NOMO-1 (cell line): ENCODE measurements at regions not wholly inside any gene's neighbourhood (a gene's known extent, or its start where the extent isn't known, plus 50 kb on each side); places are given as distances from the start of the nearest gene placed in this dataset.

Experiments used
- DNase-seq, 2 experiments: peaks; one replicate each; lab custom pipeline; 2025; ENCODE audit not compliant: unreplicated experiment in 2 of 2; lab: John Stamatoyannopoulos, UW

DNA sequence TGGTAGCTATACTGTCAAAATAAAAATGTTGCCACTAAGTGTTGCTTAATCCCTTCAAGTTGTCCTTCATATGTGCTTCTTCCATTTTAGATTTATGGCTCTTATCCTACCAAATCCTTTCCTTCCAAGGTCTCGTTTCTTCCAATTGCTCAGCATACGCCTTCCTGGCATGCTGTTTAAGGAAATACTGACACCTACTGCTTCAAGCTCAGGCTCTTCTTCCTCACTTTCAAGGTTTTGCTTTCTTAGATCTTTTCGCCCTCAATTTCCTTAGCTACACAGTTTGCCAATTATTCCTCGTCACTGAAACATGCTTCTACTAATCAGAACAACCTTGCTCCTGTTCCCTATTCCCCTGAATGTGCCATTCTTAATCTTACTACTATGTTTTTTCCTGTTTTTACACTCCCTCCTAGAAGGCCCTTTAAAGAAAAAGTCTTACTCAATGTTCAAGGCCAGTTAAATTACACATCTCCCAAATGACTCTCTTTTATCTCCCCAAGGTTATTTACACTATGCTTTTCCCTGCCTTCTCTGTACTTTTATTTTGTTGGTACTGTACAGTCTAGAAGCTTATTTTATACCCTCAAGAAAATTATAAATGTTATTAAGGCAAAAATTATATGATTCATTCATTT is 343.1 kb downstream of the MZT1 start:
- DNase-seq, result peak; percentile 14 to 56

DNA sequence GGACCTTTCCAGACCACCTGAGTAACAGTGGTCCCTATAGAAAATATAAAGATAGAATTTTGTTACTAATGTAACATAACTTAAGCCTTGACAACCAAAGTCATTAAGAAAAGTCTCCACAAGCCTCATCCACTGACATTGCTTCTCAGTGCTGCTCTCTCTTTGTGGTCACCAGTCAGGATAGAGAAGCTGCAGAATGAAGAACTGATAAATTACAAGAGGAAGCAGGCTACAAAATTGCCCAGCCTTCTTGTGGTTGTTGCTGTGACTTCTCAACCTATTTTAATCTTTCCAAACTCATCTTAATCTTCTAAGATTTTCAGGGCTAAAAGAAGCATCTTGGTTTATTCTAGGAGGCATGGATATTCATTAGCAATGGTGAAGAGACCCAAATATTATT is 343.8 kb downstream of the MZT1 start:
- peak; percentile 61 to 93 for DNase-seq

DNA sequence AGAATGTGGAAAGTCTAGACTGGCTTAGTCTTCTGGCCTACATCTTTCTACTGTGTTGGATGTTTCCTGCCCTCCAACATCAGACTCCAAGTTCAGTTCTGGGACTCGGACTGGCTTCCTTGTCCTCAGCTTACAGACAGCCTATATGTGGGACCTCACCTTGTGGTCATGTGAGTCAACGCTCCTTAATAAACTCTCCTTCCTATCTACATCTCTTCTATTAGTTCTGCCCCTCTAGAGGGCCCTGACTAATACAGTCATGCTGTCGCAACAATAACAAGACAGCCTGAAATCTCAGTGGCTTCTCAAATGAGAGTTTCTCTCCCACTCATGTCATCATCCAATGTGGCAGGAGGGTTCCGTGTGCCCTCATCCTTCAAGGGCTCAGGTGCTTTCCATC is 347.8 kb downstream of the MZT1 start:
- DNase-seq, result no peak

DNA sequence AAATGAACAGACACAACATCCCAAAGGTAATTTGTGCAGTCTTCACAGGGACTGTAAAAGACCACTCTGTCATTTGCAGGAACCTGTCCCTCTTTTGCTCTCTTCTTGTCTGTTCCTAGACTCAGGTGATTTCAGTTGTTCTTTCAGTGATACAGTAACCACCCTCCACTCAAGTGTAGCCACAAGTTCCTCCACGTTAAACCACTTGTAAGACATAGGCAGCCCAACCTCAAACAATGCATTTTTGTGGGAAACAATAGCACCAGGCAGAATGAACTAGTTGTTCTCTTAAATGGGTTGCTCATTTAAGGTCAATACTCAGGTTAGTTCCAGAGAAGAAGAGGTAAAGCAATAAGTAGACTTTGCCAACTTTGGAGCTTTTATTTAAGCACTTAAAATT is 359.4 kb downstream of the MZT1 start:
- DNase-seq, result peak in 1 of 2 experiments; percentile 4

DNA sequence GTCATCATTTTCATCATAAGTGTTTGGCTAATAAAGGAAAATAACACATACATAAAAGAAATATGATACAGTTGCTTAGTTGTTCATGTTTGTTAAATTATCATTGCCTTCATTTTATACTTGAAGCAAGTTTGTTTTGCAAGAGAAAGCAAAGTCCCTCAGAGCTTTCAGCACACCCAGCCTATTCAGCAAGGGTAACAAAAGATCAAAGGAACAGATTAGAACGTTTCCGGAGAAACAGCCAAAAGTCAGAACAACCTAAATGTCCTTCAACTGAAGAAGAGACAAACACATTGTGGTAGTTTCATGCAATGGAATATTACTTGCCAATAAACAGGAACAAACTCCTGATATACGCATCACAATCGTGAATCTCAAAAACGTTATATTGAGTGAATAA is 380.7 kb downstream of the MZT1 start:
- DNase-seq, result no peak

DNA sequence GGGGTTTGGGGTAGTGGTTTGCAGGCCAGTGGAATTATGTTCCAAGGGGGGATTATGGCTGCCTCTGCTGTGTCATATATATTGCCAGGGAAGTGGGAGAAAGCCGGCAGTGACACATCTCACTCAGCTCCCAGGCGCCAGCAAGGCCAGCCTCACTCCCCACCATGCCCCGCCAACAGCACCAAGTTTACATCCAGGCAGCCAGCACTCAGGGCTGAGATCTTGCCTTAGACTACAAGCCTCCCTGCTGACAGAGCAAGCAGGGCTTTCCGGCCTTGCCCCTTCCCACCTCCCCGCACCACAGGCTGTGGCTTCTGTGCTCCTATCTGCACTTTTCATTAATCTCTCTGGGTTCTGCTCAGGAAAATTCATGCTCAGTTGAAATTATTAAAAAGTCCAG is 385.1 kb downstream of the MZT1 start:
- no peak for DNase-seq

DNA sequence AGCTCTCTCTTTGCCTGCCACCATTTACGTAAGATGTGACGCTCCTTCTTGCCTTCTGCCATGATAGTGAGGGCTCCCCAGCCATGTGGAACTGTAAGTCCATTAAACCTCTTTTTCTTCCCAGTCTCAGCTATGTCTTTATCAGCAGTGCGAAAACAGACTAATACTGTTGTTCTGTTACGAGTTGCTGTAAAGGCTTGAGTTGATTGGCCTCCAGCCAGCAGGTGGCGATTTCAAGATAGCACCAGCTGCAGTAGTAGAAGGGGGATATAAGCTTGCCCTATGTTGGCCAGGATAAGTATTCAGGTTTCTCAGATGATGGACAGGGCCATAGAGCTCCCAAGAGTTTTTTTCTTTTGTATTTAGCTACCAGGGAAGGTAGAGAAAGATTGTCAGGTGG is 385.5 kb downstream of the MZT1 start:
- no peak for DNase-seq

DNA sequence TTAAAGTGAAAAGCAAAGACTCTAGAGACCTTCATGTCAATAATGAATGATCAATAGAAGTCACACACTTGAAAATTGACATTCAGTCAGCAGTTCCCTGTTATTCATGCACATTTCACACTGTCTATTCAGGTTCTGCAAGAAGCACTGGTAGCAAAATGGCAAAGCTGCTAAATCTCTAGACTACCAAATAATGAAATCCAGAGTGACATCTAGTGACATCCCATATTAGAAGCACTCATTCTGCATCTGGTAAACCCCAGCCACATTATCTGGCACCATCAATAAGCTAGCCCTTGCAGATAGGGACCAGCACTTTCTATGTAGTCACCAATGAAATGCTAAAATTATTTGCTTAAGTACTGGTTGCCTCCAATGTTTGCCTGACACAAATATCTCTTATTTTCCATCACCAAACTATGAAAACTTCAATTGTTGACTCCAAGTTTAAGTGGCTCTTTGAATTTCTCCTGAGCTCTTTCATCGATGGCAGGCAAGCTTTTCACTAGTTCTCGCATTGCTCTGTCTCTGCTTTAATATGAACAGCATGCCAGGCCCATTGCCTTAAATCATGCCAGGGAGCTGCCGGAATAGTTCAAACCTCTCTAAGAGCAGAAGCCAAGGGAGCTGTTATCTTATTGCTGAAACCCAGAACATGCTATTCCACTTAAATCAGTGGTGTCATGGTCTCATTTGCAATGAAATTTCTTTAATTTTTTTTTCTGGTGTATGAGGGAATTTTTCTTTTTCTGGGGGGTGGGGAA is 409.9 kb downstream of the MZT1 start:
- DNase-seq, result no peak

DNA sequence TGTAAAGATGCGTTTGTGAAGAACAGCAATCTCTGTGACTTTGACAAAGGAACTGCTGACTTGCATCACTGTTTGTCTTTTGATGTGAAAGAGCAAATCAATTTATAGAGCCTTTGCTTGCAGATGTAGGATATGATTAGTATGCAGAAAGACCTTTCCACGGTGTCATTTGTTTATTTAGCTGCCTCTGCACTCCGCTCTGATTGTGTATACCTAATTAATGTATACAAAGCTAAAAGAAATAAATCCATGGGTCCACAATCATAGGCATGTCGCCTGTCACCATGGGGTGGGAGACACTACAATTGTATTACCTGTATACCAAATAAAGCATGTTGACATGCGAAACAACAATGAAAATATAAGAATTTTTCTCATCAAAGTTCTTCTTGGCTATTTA is 410.7 kb downstream of the MZT1 start:
- DNase-seq, result no peak

DNA sequence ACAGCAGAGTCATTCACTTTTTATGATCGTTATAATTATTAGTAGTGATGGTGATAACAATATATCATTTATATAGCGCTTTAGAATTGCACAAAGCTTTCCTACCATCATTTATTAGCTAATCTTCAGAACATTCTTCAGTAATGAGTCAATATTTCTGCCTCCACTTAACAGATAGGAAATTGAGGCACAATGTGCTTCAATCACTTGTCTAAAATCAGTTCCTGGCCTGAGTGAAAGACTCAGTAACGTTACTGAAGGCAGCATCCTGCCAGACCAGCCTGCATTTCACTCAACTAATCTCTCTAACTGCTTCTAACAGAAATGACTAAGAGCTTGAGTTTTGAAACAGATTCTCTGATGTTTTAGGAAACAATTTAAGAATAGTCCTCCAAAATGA is 412.1 kb downstream of the MZT1 start:
- DNase-seq, result no peak

DNA sequence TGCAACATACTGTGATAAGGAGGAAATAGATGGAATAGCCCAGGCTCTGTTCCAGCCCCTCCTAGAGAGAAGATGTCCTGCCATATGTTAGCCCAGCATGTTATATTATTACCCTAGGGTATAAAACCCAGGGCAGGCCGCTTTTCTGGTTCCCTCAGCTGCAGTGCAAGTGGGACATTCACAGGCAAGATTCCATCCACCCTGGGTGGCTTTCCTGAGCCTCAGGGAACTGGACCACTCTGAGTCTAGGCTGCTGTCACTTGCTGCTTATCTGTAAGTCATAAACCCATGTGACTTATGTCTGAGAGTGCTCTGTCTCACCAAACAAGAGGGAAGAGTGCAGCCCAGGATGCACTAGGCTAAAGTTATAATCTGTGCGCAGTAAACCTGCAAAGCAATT is 413.2 kb downstream of the MZT1 start:
- DNase-seq, result no peak

DNA sequence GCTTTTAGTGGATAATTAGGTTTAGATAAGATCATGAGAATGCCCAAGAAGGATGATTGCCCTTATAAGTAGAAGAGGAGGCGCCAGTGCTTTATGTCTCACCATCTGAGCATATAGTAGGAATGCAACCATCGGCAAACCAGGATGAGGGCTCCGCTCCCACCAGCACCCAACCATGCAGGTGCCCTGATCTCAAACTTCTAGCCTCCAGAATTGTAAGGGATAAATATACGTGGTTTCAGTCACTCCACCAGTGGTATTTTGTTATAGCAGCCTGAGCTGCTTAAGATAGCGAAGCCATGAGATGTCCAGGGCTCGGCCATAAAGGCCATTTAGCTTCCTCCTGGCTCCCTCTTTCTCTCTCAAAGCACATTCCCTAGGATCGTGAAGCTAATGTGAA is 413.9 kb downstream of the MZT1 start:
- no peak for DNase-seq

DNA sequence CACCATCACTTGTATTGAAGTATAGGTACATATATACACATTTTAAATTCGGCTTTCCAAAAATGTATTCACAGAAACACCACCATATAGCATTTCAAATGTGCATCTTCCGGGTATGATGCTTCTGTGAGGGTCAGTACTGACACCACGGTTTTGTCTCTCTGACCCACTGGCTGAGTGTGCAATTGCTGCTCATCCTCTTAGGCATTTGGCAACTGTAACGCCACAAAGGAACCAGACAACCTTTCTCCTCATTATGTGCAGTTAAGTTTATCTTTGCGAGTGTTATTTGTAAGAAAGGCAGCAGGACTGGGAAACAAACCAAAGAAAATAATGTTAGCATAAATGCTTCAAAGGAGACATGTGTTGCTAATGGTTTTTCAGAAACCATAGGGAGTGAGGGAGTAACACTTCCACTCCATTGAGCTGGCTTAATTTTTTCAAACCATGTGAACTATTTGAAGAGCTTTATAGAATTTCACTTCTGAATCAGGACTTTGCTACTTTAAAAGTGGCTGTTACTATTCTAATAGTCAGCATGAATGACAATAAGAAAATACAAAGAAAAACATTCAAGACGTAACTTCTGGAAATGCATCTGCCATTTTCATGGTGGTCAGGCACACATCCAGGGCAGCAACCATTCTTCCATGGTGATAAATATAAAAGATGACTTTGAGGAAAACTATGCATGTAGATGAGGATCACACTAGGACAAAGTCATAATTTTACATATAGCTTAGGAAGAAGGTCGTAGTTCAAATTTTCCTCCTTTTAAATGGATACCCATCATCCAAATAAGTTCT is 423.3 kb downstream of the MZT1 start:
- DNase-seq, result no peak

DNA sequence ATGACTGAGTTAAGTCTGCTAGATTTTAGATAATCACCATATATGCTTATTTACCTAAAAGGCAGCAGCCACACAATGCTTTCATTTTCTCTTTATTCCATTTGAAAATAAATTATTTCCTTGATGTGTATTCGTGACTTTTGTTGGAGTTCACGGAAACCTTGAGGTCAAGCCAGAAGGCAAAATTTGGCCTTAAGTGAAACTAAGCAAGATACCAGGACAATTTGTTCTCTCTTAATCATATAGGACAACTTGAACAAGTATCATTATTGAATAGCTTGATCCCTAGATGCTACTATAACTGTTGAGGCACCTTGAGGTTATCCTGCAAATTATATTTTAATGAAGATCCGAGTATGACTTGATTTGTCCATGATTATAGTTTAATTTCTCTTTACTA is 429.2 kb upstream of the DACH1 start:
- DNase-seq, result no peak

DNA sequence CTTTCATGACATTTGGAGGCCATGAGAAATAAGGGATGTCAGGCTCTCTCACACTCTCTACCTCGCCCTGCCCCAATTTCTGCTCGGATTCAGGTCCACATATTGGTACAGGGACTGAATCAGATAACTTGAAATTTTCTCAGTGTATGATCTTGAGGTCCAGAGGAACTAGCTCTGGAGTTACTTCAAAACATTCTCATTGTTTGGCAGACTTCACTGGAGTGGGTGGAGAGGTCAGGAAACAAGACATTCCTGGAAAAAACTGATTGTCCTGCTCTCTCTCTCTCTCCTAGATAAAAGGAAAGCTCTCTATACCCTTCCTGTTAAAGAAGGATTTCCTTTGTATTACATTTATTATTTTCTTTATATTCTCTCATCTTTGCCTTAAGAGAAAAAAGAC is 428.1 kb upstream of the DACH1 start:
- DNase-seq, result no peak

DNA sequence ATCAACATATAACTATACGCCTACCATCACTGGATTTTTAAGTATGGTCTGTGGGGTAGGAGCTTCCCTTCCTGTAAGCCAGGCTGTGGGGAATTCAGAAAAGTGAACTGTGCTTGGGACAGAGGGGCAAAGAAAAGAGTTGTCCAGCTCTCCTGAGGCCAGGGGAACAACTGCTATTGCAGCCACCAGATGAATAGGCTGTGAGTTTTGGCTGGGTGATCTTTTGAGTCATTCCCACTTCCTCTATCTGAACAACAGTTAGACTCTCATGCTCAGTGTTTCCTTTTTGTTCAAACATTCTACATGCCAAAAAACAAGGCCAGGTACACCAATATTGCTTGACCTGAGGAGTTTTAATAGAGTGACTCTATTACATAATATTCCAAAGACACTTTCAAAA is 426.2 kb upstream of the DACH1 start:
- DNase-seq, result no peak

DNA sequence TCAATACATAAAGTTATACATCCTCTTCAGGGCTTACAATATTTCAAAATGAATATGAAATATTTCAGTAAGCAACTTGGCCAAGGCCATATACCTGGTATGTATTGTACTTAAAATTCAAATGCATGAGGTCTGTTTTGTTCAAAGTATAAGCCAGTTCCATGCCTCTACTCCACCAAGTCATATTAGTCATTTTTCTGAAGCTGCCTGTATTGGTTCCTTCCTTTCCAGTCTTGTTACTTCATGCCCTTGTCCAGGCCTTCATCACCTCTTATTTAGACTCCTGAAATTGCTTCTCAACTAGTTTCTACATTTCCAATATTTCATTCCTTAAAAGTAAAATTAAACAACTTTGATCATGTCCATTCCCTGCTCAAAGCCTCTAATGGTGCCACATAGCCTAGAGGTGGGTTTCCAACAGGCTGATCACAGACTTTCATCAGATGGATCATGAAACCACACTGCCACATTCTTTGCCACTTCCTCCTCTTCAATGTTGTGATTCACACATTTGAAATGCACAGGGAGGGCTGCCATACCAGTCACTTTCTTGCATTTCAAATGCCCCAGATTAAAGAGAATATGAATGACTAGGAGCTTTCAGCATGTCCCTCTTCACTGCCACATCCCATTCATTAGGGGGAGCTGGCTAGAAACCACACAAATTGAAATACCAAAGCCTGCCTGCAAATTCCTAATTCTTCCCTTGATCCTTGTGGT is 424.1 kb upstream of the DACH1 start:
- peak in 1 of 2 experiments; percentile 3 for DNase-seq

DNA sequence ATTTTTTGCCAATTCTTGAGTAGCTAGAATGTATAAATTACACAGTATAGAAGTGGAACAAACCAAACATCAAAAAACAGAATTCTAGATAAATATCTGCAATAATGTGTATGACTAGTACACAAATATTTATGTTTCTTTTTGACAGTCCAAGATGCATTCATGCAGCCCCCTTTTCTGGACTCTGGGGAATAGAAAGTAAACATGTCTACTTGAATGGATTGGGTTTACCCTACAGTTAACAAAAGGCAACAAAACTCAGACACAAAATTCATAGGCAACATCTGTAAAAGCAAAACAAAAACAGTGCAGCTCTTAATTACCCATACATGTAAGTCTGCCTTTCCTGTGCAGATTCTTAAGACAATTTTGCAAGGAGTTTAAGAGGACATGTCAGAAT is 419.4 kb upstream of the DACH1 start:
- DNase-seq, result no peak

DNA sequence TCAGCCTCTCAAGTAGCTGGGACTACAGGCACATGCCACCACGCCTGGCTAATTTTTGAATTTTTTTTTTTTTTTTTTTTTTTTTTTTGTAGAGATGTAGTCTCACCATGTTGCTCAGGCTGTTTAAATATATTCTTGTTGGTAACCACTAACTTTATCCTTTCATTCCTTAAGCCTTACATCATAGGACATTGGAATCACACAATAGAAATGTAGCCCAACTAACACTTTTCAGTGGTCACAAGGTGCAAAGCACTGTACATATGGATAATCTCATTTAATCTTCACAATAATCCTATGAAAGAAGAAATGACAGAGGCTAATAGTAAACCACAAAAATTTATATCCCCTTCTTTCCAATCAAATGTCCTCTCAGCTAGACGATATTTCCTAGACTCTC is 417.8 kb upstream of the DACH1 start:
- no peak for DNase-seq

DNA sequence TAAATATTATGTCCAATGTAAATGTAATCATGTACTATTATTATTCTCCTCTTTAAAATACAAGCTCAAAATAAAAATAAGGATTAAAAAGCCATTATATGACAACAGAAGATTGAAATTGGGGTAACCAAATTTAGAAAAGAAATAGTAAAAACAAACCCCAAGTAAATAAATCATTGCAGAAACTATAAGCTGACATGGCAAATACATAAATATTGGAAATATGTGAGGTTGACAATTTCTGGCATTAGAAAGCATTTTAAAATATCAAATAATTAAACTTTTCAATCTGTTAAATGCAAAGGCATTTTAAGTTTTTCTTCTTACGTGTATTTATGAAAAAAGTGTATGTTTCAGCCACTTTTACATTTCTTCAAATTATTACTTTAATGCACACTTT is 394.7 kb upstream of the DACH1 start:
- DNase-seq, result no peak

DNA sequence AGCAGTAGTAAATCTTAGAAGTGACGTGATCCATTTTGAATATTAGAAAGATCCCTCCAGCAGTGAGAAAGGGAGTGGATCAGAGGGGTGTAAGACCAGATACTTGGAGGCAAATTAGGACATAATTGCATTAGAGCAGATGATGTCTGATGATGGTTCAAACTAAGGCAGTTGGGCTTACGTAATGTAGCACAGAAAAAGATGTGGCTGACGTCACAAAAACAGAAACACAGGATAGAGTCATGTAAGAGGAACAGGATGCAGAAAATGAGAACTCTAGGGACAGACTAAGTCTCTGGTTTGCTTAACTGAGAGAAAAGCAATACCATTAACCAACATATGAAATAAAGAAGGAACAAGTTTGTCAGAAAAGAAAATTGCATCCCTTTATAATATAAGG is 392.5 kb upstream of the DACH1 start:
- peak in 1 of 2 experiments; percentile 37 for DNase-seq
